ENCODE measurements at regions not wholly inside any gene's neighbourhood (a gene's known extent, or its start where the extent isn't known, plus 50 kb on each side); places are given as distances from the start of the nearest gene placed in this dataset.

- DNase-seq (ENCODE audit: low read depth) = no peak
These were observed 876.6 kb downstream of the DCDC2C start for GRCh38 chr2:4579977-4580376.

GRCh38 chr2:4585057-4585635, 881.8 kb downstream of the DCDC2C start:
- DNase-seq (ENCODE audit: low read depth) = no peak

GRCh38 chr2:4588606-4589005, 885.2 kb downstream of the DCDC2C start:
- DNase-seq (ENCODE audit: low read depth) = no peak

GRCh38 chr2:4591261-4591660, 887.9 kb downstream of the DCDC2C start:
- no peak for DNase-seq (ENCODE audit: low read depth)

GRCh38 chr2:4597400-4597799, 894.0 kb downstream of the DCDC2C start:
- DNase-seq (ENCODE audit: low read depth) = no peak

GRCh38 chr2:4604767-4605166, 901.4 kb downstream of the DCDC2C start:
- no peak for DNase-seq (ENCODE audit: low read depth)

GRCh38 chr2:4618141-4618540, 914.8 kb downstream of the DCDC2C start:
- DNase-seq (ENCODE audit: low read depth) = no peak

- no peak for DNase-seq (ENCODE audit: low read depth)
These were observed 915.4 kb downstream of the DCDC2C start for GRCh38 chr2:4618630-4619228.

GRCh38 chr2:4628998-4629501, 925.7 kb downstream of the DCDC2C start:
- no peak for DNase-seq (ENCODE audit: low read depth)

- no peak for DNase-seq (ENCODE audit: low read depth)
These were observed 931.9 kb downstream of the DCDC2C start for GRCh38 chr2:4635289-4635688.

GRCh38 chr2:4653991-4654390, 950.6 kb downstream of the DCDC2C start:
- DNase-seq (ENCODE audit: low read depth) = no peak

- DNase-seq (ENCODE audit: low read depth) = no peak
These were observed 953.0 kb downstream of the DCDC2C start for GRCh38 chr2:4656326-4656725.

- no peak for DNase-seq (ENCODE audit: low read depth)
These were observed 958.9 kb downstream of the DCDC2C start for GRCh38 chr2:4662161-4662779.

- no peak for DNase-seq (ENCODE audit: low read depth)
These were observed 965.0 kb downstream of the DCDC2C start for GRCh38 chr2:4668381-4668780.

- DNase-seq (ENCODE audit: low read depth) = no peak
These were observed 967.0 kb downstream of the DCDC2C start for GRCh38 chr2:4670331-4670730.

GRCh38 chr2:4673025-4673489, 969.7 kb downstream of the DCDC2C start:
- DNase-seq (ENCODE audit: low read depth) = no peak

GRCh38 chr2:4674007-4674406, 970.6 kb downstream of the DCDC2C start:
- DNase-seq (ENCODE audit: low read depth) = no peak

- DNase-seq (ENCODE audit: low read depth) = no peak
These were observed 971.9 kb downstream of the DCDC2C start for GRCh38 chr2:4675295-4675694.

GRCh38 chr2:4678927-4679326, 975.6 kb downstream of the DCDC2C start:
- DNase-seq (ENCODE audit: low read depth) = no peak

- no peak for DNase-seq (ENCODE audit: low read depth)
These were observed 976.0 kb downstream of the DCDC2C start for GRCh38 chr2:4679391-4679790.

GRCh38 chr2:4684921-4685320, 981.5 kb downstream of the DCDC2C start:
- no peak for DNase-seq (ENCODE audit: low read depth)

GRCh38 chr2:4690913-4691312, 987.5 kb downstream of the DCDC2C start:
- no peak for DNase-seq (ENCODE audit: low read depth)

GRCh38 chr2:4693266-4693665, 989.9 kb downstream of the DCDC2C start:
- peak; percentile 10 for DNase-seq (ENCODE audit: low read depth)

Data from iris pigment epithelial cell (primary cell).